Tibial nerve (tissue), 4 donors: ENCODE measurements at regions not wholly inside any gene's neighbourhood (a gene's known extent, or its start where the extent isn't known, plus 50 kb on each side); places are given as distances from the start of the nearest gene placed in this dataset.

Experiments used
- EP300 ChIP-seq, 2 donors: sonication (generic); formaldehyde crosslinking; IDR thresholded peaks; one replicate each; pipeline ENCODE4 v1.6.1; 2017; ENCODE audit warnings: antibody characterized with exemption in 2 of 2, mild to moderate bottlenecking in 1 of 2
- POLR2A ChIP-seq, 2 donors: fragments of 450-650 bp; IDR thresholded peaks; one replicate each; pipeline ENCODE4 v1.6.1; 2017; ENCODE audit warnings: antibody characterized with exemption in 2 of 2, mild to moderate bottlenecking in 2 of 2, moderate library complexity in 2 of 2
- TF ChIP-seq, protein P1 (sequence below), 5 experiments: fragments of 200-600 bp in 3 of 5; fragments of 450-650 bp in 2 of 5; sonication (generic) in 3 of 5; IDR thresholded peaks; one replicate each; pipeline ENCODE4 v1.5.1; 2016 to 2019; ENCODE audit warnings: antibody characterized with exemption in 5 of 5, mild to moderate bottlenecking in 3 of 5, moderate library complexity in 2 of 5

DNA sequence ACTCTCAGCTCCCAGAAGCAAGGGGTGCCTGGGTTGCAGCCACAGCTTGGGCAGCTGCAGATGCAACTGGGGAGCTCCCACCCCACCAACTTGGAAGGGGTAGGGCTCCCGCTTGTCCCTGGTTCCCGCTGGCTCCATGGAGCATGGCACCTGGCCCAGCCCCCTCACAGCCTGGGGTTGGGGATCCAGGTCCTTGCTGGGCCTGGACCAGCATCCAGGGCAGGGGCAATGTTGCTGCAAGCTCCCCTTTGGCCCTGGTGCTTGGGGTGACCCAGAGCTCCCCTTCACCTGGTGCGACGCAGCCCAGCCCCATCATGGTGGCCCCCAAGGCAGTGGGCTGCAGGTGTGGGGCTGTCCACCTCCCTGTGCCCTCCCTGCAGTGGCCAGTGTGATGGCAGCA is 99.6 kb upstream of the FRMD4B start:
- TF ChIP-seq, protein P1, sequence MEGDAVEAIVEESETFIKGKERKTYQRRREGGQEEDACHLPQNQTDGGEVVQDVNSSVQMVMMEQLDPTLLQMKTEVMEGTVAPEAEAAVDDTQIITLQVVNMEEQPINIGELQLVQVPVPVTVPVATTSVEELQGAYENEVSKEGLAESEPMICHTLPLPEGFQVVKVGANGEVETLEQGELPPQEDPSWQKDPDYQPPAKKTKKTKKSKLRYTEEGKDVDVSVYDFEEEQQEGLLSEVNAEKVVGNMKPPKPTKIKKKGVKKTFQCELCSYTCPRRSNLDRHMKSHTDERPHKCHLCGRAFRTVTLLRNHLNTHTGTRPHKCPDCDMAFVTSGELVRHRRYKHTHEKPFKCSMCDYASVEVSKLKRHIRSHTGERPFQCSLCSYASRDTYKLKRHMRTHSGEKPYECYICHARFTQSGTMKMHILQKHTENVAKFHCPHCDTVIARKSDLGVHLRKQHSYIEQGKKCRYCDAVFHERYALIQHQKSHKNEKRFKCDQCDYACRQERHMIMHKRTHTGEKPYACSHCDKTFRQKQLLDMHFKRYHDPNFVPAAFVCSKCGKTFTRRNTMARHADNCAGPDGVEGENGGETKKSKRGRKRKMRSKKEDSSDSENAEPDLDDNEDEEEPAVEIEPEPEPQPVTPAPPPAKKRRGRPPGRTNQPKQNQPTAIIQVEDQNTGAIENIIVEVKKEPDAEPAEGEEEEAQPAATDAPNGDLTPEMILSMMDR (IDR thresholded peaks at IDR 0.05) = no peak
- TF ChIP-seq POLR2A (IDR thresholded peaks at IDR 0.05) (no peak), EP300 (IDR thresholded peaks at IDR 0.05) (no peak)
